ENCODE measurements at regions not wholly inside any gene's neighbourhood (a gene's known extent, or its start where the extent isn't known, plus 50 kb on each side); places are given as distances from the start of the nearest gene placed in this dataset.

DNA sequence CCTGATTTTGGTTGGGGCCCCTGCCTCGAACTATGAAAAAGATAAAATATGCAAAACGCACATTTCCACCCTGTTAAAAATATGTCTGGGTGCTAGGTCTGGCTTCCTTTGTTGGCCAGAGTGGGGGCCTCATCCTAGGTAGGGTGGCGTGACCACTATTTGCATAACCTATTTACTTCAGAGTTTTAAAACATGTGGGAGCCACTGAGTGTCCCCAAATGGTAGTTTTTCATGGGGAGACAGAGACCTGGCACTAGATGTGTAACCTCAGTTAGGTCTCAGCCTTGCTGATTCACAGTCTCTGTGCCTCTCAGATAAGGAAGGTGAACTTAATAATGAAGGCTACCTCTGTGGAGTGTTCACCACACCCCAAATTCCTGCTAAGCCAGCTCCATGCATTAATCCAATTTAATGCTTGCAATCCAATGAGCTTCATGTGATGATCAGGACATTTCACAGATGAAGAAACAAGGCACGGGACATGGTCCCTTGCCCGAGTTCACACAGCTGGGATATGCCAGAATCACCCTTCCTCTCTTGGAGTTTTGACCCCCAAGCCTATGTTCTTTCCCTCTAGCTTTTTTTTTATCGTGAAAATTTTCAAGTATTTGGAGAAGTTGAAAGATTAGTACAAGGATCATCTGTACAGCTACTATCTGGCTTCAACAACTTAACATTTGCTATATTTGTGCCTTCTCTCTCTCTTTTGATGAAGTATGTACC lies 103.4 kb downstream of the IRF8 start:
- TF ChIP-seq POLR2A (IDR thresholded peaks at IDR 0.05), result no peak
- TF ChIP-seq, protein P1, sequence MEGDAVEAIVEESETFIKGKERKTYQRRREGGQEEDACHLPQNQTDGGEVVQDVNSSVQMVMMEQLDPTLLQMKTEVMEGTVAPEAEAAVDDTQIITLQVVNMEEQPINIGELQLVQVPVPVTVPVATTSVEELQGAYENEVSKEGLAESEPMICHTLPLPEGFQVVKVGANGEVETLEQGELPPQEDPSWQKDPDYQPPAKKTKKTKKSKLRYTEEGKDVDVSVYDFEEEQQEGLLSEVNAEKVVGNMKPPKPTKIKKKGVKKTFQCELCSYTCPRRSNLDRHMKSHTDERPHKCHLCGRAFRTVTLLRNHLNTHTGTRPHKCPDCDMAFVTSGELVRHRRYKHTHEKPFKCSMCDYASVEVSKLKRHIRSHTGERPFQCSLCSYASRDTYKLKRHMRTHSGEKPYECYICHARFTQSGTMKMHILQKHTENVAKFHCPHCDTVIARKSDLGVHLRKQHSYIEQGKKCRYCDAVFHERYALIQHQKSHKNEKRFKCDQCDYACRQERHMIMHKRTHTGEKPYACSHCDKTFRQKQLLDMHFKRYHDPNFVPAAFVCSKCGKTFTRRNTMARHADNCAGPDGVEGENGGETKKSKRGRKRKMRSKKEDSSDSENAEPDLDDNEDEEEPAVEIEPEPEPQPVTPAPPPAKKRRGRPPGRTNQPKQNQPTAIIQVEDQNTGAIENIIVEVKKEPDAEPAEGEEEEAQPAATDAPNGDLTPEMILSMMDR (IDR thresholded peaks at IDR 0.05), result no peak
